ENCODE measurements at regions not wholly inside any gene's neighbourhood (a gene's known extent, or its start where the extent isn't known, plus 50 kb on each side); places are given as distances from the start of the nearest gene placed in this dataset.

DNA sequence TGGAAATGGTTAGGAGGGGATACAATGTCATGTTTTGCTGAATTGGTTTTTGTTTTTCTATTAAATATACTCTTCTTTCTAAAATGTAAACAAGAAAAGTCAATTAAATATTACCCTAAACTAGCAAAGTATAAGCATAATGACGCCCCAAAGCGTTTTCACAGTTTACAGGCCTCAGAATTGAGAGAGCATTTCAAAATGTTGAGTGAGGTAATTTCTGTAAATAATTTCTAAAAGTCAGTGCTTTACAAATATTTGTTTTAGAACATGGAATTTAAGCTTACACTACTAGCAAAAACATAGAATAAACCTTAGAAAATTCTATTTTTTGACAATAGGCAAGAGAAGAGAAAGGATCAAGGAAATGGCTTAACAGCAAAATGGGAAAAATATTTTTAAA lies 958.4 kb upstream of the USP15 start:
- Mint-ChIP-seq H3K4me1 (no peaks in the 10 kb centered on the region), H3K27ac (no peak overlapping the region), H3K27me3 (no peaks in the 10 kb centered on the region), H3K4me3 (no peak overlapping the region), H3K36me3 (ENCODE audit: low read depth) (no peaks in the 10 kb centered on the region), H3K9me3 (peaks cover 8% of the 10 kb centered on the region)
- ATAC-seq (replicated peaks): no peak

DNA sequence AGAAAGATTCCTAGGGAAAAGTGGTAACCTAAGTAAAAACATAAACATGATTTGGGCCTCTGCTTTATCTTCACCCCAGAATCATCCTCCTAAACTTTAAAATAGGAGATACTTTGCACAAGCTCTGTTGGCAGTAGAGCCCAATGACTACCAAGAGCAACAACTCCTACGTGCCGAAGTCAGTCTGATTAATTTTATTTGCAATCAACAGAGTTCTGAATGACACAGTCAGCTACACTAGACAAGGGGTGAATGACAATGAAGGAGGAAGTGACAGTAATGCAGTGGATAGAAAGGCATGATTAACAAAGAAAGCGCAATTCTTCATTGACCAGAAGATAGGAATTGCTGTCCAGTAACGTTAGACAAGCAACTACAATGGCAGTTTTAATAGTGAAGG lies 957.9 kb upstream of the USP15 start:
- Mint-ChIP-seq H3K4me3 (no peak overlapping the region), H3K27ac (no peak overlapping the region), H3K36me3 (ENCODE audit: low read depth) (no peaks in the 10 kb centered on the region), H3K4me1 (no peaks in the 10 kb centered on the region), H3K9me3 (peaks cover 8% of the 10 kb centered on the region), H3K27me3 (no peaks in the 10 kb centered on the region)
- ATAC-seq (replicated peaks): no peak

DNA sequence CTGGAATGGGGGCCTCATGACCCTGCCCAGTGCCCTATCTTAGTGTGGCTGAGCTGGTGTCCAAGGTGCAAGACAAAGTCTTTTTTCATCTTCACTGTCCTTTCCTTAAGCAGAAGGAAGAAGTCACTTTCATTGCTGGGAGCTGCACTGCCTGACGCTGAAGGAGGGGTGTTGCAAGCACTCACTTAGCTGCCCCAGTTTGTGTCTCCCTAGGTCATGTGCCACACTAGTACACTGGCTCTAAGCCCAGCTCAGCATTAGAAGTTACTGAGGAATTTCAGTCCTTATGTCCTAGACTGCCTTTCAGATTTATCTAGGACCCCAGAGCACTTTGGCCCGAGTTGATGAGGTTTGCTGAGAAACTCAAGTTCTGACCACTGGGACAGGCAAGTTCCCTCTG lies 952.0 kb upstream of the USP15 start:
- no peak for ATAC-seq (replicated peaks)
- no peak overlapping the region for H3K27ac Mint-ChIP-seq
- H3K36me3 Mint-ChIP-seq (ENCODE audit: low read depth): no peaks in the 10 kb centered on the region
- no peaks in the 10 kb centered on the region for H3K4me1 Mint-ChIP-seq
- H3K9me3 Mint-ChIP-seq: peaks cover 16% of the 10 kb centered on the region
- no peaks in the 10 kb centered on the region for H3K27me3 Mint-ChIP-seq
- no peak overlapping the region for H3K4me3 Mint-ChIP-seq

DNA sequence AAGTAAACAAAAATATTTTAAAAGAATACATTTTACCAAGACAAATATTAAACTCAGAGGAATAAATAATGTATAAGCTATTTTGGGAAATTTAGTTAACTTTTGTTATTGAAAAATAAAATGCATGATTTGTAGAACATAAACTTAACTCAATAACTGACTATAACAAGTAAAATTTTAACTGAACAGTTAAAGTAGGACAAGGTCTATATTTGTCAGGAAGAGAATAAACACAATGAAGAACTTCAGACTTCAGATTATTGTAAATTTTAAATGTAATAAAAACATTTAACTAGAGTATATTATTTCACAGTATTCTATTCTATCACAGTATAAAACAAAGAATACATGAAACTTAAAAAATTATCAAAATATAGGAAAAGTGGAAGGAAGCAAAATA lies 948.8 kb upstream of the USP15 start:
- H3K36me3 Mint-ChIP-seq (ENCODE audit: low read depth): no peaks in the 10 kb centered on the region
- no peaks in the 10 kb centered on the region for H3K4me1 Mint-ChIP-seq
- no peak overlapping the region for H3K27ac Mint-ChIP-seq
- H3K27me3 Mint-ChIP-seq: no peaks in the 10 kb centered on the region
- H3K4me3 Mint-ChIP-seq: no peak overlapping the region
- no peak for ATAC-seq (replicated peaks)
- H3K9me3 Mint-ChIP-seq: peaks cover 13% of the 10 kb centered on the region

DNA sequence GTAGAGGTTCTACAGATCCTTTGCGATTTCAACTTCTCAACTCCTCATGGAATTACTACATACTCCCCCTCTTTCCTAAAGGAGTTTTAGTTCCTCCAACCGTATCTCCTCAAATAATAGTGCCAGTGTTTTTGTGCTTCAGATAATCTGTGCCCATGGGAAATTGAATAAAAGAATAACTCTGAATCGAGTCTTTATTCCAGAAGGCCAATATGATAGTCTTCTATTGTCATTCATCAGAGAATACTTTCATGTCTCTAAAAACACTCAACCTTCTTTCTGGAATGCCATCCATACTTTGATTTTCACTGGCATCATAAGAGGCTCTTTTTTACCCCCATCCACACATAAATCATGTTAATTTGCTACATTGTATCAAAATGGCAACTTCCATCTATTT lies 911.3 kb upstream of the USP15 start:
- H3K27ac Mint-ChIP-seq: no peak overlapping the region
- H3K4me1 Mint-ChIP-seq: no peaks in the 10 kb centered on the region
- ATAC-seq (replicated peaks): no peak
- H3K36me3 Mint-ChIP-seq (ENCODE audit: low read depth): no peaks in the 10 kb centered on the region
- H3K9me3 Mint-ChIP-seq: peaks cover 8% of the 10 kb centered on the region
- H3K27me3 Mint-ChIP-seq: no peaks in the 10 kb centered on the region
- H3K4me3 Mint-ChIP-seq: no peak overlapping the region

DNA sequence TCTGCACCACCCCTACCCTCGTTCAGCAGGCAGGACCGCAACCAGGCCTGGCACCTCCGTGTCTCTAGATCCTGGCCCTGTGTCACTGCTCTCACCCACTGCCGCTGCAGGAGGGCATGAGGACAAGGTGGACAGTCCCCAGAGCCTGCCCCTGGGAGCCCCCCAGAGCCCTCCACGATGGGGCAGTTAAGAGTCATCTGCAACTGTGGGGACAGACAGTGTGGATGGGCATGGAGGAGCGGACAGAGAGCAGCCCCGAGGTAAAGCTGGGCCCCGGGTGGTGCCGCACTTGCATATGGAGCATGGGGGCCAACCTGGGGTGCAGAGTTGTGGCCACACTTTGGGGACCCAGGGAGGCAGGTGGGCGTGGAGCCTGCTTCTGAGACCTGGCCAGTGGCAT lies 905.1 kb upstream of the USP15 start:
- H3K4me3 Mint-ChIP-seq: no peak overlapping the region
- no peaks in the 10 kb centered on the region for H3K27me3 Mint-ChIP-seq
- peaks cover 4% of the 10 kb centered on the region for H3K9me3 Mint-ChIP-seq
- ATAC-seq (replicated peaks): no peak
- H3K27ac Mint-ChIP-seq: no peak overlapping the region
- no peaks in the 10 kb centered on the region for H3K36me3 Mint-ChIP-seq (ENCODE audit: low read depth)
- H3K4me1 Mint-ChIP-seq: no peaks in the 10 kb centered on the region

DNA sequence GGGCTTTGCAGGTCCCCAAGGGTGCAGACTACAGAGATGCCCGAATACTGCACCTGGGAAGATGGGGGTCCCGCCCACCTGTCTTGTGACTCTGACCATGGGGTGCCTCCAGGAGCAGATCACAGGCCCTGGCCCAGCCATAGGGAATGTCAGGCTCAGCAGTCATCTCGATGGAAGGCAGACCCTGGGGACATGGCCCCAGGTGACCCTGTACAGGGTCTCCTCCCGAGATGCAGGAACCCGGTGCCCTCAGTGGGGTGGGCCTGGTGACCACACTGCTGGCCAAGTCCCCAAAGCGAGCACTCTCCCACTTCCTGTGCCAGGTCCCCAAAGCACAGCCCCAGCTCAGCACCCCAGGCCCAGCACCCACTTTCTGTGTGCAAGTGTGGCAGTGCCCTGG lies 903.7 kb upstream of the USP15 start:
- no peak overlapping the region for H3K27ac Mint-ChIP-seq
- no peak overlapping the region for H3K4me3 Mint-ChIP-seq
- no peaks in the 10 kb centered on the region for H3K9me3 Mint-ChIP-seq
- H3K27me3 Mint-ChIP-seq: no peaks in the 10 kb centered on the region
- no peak for ATAC-seq (replicated peaks)
- H3K4me1 Mint-ChIP-seq: no peaks in the 10 kb centered on the region
- no peaks in the 10 kb centered on the region for H3K36me3 Mint-ChIP-seq (ENCODE audit: low read depth)

DNA sequence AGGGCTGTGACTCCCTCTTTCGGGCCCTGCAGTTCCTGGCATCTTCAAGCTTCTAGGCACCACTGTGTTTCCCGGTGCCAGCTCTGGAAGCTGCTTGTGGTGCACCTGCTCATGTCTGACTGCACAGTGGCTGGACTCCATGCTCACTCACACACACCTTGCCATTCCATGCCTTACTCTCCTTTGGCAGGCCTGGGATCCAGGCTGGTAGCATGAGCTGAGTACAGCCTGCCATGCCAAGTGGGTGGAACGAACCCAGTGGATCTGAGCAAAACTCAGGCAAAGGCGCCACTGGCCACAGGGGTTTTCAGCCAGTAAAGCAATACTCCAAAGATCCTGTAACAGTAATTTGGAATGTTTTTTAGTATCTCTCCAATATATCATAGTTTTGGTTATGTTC lies 902.7 kb upstream of the USP15 start:
- no peaks in the 10 kb centered on the region for H3K36me3 Mint-ChIP-seq (ENCODE audit: low read depth)
- no peaks in the 10 kb centered on the region for H3K27me3 Mint-ChIP-seq
- no peaks in the 10 kb centered on the region for H3K4me1 Mint-ChIP-seq
- ATAC-seq (replicated peaks): no peak
- no peak overlapping the region for H3K4me3 Mint-ChIP-seq
- H3K9me3 Mint-ChIP-seq: no peaks in the 10 kb centered on the region
- no peak overlapping the region for H3K27ac Mint-ChIP-seq

DNA sequence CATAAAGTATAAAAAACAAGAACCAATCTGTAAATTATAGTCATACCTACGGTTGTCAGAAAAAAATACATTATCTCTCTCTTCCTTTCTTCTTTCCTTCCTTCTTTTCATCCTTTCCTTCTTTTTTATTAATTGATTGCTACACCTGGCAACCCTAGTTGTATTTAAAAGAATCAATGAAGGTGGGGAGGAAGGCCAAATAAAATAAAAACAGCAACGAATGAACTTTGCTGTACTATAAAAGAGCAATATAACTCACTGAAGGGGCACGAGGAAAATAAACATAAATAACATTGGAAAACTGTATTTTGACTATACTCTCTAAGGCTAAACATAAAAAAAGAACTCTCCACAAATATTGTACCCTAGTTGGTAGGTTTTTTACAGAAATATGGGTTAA lies 898.2 kb upstream of the USP15 start:
- no peak overlapping the region for H3K27ac Mint-ChIP-seq
- no peaks in the 10 kb centered on the region for H3K27me3 Mint-ChIP-seq
- ATAC-seq (replicated peaks): no peak
- H3K36me3 Mint-ChIP-seq (ENCODE audit: low read depth): no peaks in the 10 kb centered on the region
- H3K4me3 Mint-ChIP-seq: no peak overlapping the region
- no peaks in the 10 kb centered on the region for H3K4me1 Mint-ChIP-seq
- no peaks in the 10 kb centered on the region for H3K9me3 Mint-ChIP-seq

DNA sequence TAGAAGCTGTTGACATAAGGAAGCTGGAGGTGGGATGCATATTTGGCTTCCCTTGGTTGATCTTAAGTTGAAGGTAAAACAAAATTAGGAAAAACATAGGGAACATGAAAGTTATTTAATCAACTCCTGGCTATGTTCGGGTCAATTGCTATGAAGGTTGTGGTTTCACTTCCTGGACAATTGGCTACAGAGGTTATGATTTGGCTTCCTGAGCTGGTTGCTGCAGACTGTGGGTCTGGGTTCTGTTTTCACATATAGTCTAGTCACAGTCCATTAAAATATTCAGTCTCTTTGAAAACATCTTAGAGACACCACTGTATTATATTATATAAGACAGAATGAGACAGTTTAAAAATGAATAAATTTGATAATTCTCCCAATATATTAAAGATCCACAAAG lies 895.2 kb upstream of the USP15 start:
- H3K27ac Mint-ChIP-seq: no peak overlapping the region
- H3K4me3 Mint-ChIP-seq: no peak overlapping the region
- H3K27me3 Mint-ChIP-seq: no peaks in the 10 kb centered on the region
- ATAC-seq (replicated peaks): no peak
- no peaks in the 10 kb centered on the region for H3K4me1 Mint-ChIP-seq
- no peaks in the 10 kb centered on the region for H3K36me3 Mint-ChIP-seq (ENCODE audit: low read depth)
- peaks cover 4% of the 10 kb centered on the region for H3K9me3 Mint-ChIP-seq

DNA sequence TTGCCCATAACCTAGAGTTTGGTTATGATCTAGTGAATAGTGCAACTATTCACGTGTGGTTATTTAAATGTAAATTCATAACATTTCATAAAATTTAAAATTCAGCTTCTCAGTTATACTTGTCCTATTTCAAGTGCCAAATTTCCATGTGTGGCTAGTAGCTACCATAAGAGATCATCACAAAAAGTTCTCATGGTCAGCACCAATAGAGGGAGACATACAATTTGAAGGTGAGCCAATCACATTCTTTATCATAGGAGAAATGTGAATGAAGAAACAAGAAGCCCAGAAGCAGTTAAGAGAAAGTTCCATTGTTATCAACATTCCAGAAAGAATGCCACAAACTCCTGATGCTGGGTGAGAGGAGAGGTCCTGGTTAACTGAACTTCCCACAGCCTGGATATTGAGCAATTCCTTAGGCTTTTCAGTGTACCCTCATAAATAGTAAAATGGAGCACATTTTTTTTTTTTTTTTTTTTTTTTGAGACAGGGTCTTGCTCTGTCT lies 892.9 kb upstream of the USP15 start:
- H3K9me3 Mint-ChIP-seq: peaks cover 11% of the 10 kb centered on the region
- H3K27ac Mint-ChIP-seq: no peak overlapping the region
- no peaks in the 10 kb centered on the region for H3K27me3 Mint-ChIP-seq
- H3K4me3 Mint-ChIP-seq: no peak overlapping the region
- no peaks in the 10 kb centered on the region for H3K36me3 Mint-ChIP-seq (ENCODE audit: low read depth)
- no peaks in the 10 kb centered on the region for H3K4me1 Mint-ChIP-seq
- ATAC-seq (replicated peaks): no peak

DNA sequence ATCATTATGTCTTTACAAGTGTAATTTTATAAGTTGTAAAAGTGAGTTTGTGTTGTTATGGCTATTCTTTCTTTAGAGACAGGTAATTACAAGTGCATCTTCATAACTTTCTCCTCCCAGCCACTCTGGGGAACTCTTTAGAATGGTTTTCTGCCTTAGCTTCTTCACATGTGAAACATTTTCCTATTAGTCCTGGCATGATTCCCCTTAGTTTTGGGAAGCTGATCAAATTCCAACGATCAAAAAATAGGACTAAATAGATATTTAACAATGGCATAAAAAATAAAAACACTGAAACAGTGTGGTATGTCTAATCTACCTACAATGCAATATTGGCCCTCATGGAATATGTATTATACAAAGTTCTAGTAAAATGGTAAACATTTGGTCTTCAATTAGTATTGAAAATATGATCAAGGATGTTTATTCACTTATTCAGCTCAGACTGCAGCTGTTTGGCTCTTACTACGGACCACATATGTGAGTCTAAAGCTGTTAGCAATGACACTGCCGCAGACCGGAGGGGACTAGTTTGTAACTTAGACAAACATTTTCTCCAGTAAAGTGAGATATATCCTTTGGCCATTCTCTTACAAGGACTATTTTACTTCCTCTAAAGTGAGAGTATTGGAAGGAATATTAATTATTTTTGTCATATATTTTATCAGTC lies 890.8 kb upstream of the USP15 start:
- H3K27ac Mint-ChIP-seq: no peak overlapping the region
- no peaks in the 10 kb centered on the region for H3K4me1 Mint-ChIP-seq
- no peaks in the 10 kb centered on the region for H3K27me3 Mint-ChIP-seq
- peaks cover 16% of the 10 kb centered on the region for H3K9me3 Mint-ChIP-seq
- no peaks in the 10 kb centered on the region for H3K36me3 Mint-ChIP-seq (ENCODE audit: low read depth)
- no peak overlapping the region for H3K4me3 Mint-ChIP-seq
- no peak for ATAC-seq (replicated peaks)

DNA sequence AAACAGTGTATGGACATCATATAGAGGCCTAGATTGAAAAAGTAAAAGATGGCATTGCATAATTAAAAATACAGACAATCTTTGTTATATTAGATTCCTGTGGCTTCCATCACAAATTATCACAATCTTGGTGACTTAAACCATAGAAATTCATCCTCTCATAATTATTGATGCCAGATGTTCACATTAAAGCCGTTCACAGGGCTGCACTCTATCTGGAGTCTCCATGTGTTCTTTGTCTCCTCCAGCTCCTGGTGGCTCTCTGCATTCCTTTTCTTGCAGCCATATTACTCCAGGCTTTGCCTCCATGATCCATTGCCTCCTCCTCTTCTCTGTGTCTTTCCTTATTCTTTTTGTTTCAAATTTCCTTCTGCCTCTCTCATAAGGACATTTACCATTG lies 875.7 kb upstream of the USP15 start:
- no peaks in the 10 kb centered on the region for H3K36me3 Mint-ChIP-seq (ENCODE audit: low read depth)
- H3K9me3 Mint-ChIP-seq: peaks cover 30% of the 10 kb centered on the region
- no peak for ATAC-seq (replicated peaks)

DNA sequence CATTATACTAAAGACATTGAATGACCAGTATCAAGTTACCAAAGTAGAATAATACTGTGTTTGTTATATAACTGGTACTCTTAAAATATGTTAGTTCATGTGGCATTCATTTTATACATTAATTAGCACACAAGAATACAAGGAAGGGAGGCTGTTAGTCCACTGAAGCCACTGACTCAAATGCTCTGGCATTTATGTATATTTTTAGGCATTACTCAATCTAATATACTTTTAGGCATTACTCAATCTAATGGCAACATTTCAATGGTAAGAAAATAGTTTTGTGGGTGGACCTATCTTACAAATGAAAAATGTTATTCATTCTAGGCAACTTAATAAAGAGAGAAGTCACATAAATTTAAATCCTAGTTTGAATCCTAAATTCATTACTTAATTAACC lies 874.4 kb upstream of the USP15 start:
- H3K4me3 Mint-ChIP-seq: no peak overlapping the region
- H3K27ac Mint-ChIP-seq: no peak overlapping the region
- H3K36me3 Mint-ChIP-seq (ENCODE audit: low read depth): no peaks in the 10 kb centered on the region
- H3K4me1 Mint-ChIP-seq: no peaks in the 10 kb centered on the region
- ATAC-seq (replicated peaks): no peak
- no peaks in the 10 kb centered on the region for H3K27me3 Mint-ChIP-seq
- peaks cover 30% of the 10 kb centered on the region for H3K9me3 Mint-ChIP-seq

More for the DNA sequence above, 875.7 kb upstream of the USP15 start:
- Mint-ChIP-seq H3K27ac (no peak overlapping the region), H3K27me3 (no peaks in the 10 kb centered on the region), H3K4me3 (no peak overlapping the region), H3K4me1 (no peaks in the 10 kb centered on the region)

DNA sequence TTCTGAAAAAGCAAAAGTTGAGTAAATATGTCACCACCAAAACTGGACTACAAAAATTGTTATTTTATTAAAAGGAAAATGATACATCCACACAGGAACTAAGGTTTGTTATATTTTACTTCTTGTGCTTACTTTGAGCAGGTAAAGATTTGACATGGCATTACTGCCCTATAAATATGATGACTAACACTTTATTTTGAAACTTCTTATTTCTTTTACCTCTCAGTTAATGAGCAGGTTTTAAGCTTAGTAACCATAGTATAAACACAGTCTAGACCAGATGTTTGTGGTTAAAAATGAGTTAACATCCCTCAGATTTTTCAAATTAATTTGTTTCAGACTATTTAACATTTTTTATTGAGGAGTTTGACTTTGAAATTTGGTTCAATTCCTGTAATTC lies 862.5 kb upstream of the USP15 start:
- H3K27me3 Mint-ChIP-seq: no peaks in the 10 kb centered on the region
- H3K4me3 Mint-ChIP-seq: no peak overlapping the region
- peaks cover 5% of the 10 kb centered on the region for H3K9me3 Mint-ChIP-seq
- H3K27ac Mint-ChIP-seq: no peak overlapping the region
- H3K36me3 Mint-ChIP-seq (ENCODE audit: low read depth): no peaks in the 10 kb centered on the region
- no peaks in the 10 kb centered on the region for H3K4me1 Mint-ChIP-seq
- no peak for ATAC-seq (replicated peaks)

DNA sequence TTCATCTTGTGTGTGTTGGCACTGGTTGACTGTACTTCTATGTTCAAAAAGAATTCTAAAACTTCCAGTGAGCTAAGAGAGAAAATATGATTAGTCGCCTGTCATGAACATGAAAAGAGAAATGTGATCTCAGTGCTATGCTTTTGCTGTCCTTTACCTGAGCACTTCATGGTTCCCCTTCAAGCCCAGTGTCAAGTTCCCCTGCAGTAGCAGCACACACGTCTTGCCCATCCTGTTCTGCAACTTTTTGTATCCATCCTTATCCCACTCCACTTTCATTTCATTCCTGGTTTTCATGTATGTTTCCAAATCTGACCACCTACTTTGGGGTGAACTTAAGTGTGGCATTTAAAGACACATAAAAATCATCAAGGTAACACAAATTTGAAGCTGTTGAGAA lies 848.0 kb upstream of the USP15 start:
- H3K36me3 Mint-ChIP-seq (ENCODE audit: low read depth): no peaks in the 10 kb centered on the region
- H3K4me1 Mint-ChIP-seq: no peaks in the 10 kb centered on the region
- H3K27me3 Mint-ChIP-seq: no peaks in the 10 kb centered on the region
- no peak overlapping the region for H3K4me3 Mint-ChIP-seq
- no peak overlapping the region for H3K27ac Mint-ChIP-seq
- no peak for ATAC-seq (replicated peaks)
- peaks cover 13% of the 10 kb centered on the region for H3K9me3 Mint-ChIP-seq

Measured in activated T-helper 17 cell treated with anti-CD3 and anti-CD28 coated beads, Interleukin-2, amount 50 U/mL, for 72 hours (primary cell).